Activated B cell treated with CpG ODN at 0.5 μM for 24 hours (primary cell): ENCODE measurements at regions not wholly inside any gene's neighbourhood (a gene's known extent, or its start where the extent isn't known, plus 50 kb on each side); places are given as distances from the start of the nearest gene placed in this dataset.

Experiments
- ATAC-seq: fragments of 200-7000 bp; cut with Tn5 transposase; one replicate; pipeline ENCODE4 v1.10.0; 2021; ENCODE audit warnings: low read depth, mild to moderate bottlenecking, moderate library complexity
- CTCF ChIA-PET: fragments of 350-600 bp; sonication (Branson Sonifier 250); formaldehyde crosslinking; loops from one replicate; lab custom pipeline; 2021; ENCODE audit warnings: antibody characterized with exemption; lab: Charles Lee
- POLR2A ChIA-PET: fragments of 350-600 bp; sonication (Branson Sonifier 250); formaldehyde crosslinking; loops from one replicate; lab custom pipeline; 2021; ENCODE audit warnings: antibody characterized with exemption; lab: Charles Lee
- DNase-seq: peaks from one replicate; pipeline ENCODE4 v3.0.0; 2022
- H3K27ac Mint-ChIP-seq: one replicate; pipeline ENCODE4 v1.8.0; 2020; ENCODE audit warnings: mixed read lengths
- H3K27me3 Mint-ChIP-seq: one replicate; pipeline ENCODE4 v1.8.0; 2021; ENCODE audit warnings: mixed read lengths
- H3K36me3 Mint-ChIP-seq: one replicate; pipeline ENCODE4 v1.8.0; 2021; ENCODE audit warnings: low read depth, mixed read lengths
- H3K4me1 Mint-ChIP-seq: one replicate; pipeline ENCODE4 v1.8.0; 2021; ENCODE audit warnings: mixed read lengths
- H3K4me3 Mint-ChIP-seq: one replicate; pipeline ENCODE4 v1.8.0; 2020; ENCODE audit warnings: mild to moderate bottlenecking, mixed read lengths
- H3K9me3 Mint-ChIP-seq: one replicate; pipeline ENCODE4 v1.8.0; 2020; ENCODE audit warnings: mixed read lengths
- intact Hi-C: fragments of 100-400 bp; cut with micrococcal nuclease; formaldehyde crosslinking; loops from one replicate; pipeline ENCODE4 v1.15.1; 2024
- TF ChIP-seq, protein P1 (sequence below): fragments of 200-600 bp; IDR thresholded peaks from one replicate; pipeline ENCODE4 v1.8.0; 2022; ENCODE audit warnings: antibody characterized with exemption, mild to moderate bottlenecking

- no peak for DNase-seq
- no peak overlapping the region for H3K4me3 Mint-ChIP-seq
- TF ChIP-seq, protein P1, sequence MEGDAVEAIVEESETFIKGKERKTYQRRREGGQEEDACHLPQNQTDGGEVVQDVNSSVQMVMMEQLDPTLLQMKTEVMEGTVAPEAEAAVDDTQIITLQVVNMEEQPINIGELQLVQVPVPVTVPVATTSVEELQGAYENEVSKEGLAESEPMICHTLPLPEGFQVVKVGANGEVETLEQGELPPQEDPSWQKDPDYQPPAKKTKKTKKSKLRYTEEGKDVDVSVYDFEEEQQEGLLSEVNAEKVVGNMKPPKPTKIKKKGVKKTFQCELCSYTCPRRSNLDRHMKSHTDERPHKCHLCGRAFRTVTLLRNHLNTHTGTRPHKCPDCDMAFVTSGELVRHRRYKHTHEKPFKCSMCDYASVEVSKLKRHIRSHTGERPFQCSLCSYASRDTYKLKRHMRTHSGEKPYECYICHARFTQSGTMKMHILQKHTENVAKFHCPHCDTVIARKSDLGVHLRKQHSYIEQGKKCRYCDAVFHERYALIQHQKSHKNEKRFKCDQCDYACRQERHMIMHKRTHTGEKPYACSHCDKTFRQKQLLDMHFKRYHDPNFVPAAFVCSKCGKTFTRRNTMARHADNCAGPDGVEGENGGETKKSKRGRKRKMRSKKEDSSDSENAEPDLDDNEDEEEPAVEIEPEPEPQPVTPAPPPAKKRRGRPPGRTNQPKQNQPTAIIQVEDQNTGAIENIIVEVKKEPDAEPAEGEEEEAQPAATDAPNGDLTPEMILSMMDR: no peak
- POLR2A ChIA-PET: no interaction called here
- intact Hi-C loops: no loop called here
- H3K27me3 Mint-ChIP-seq: no peaks in the 10 kb centered on the region
- H3K9me3 Mint-ChIP-seq: no peaks in the 10 kb centered on the region
- H3K36me3 Mint-ChIP-seq: no peaks in the 10 kb centered on the region
- ATAC-seq: no peak
- no peak overlapping the region for H3K27ac Mint-ChIP-seq
- H3K4me1 Mint-ChIP-seq: no peaks in the 10 kb centered on the region
- CTCF ChIA-PET: no interaction called here
Observed at GRCh38 chr3:147619921-147620560, 210.9 kb downstream of the ZIC1 start.

DNA sequence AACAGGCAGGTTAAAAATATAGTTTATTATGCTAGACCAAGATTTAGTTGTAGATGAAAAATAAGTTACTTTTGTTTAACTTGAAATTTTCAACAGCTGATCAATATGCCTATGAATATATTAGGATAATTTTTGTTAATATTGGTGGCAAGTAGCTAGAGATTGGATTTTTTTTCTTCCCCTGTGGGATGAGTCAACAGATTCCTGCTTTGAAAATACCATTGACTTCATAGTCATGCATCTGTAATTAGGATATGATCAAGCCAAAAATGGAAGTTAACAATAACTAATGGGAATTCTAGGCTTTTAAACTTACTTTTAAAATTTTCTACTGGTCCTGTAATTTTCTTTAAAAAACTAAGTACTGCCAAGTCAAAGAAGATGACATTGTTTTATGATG is 211.7 kb downstream of the ZIC1 start:
- DNase-seq (no peak), ATAC-seq (no peak)
- CTCF ChIA-PET: no interaction called here
- H3K27ac Mint-ChIP-seq: no peak overlapping the region
- TF ChIP-seq, protein P1: no peak
- H3K4me1 Mint-ChIP-seq: no peaks in the 10 kb centered on the region
- intact Hi-C loops: no loop called here
- no peaks in the 10 kb centered on the region for H3K9me3 Mint-ChIP-seq
- POLR2A ChIA-PET: no interaction called here
- H3K36me3 Mint-ChIP-seq: no peaks in the 10 kb centered on the region
- no peaks in the 10 kb centered on the region for H3K27me3 Mint-ChIP-seq
- no peak overlapping the region for H3K4me3 Mint-ChIP-seq

DNA sequence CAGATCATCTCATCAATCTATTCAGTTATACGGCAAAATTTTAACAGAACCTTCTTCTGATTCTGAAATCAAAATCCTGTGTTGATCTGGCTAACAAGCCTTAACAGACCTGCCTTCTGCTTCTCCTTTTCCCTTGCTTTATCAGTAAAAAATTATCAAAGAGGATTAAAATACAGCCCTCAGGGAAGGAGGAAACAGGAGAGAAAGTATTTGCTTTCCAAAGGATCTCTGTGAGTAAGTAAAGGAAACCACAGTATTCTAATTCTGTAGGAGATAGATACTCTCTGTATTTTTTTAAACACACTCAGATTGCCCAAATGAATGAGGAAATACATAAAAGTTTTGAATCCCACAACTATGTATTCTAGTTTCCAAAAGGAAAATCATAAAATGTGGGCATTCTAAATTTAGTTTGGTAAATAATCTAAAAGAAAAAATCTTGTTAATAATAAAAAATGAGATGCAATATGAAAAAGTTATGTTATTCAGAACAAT is 221.8 kb downstream of the ZIC1 start:
- Mint-ChIP-seq H3K36me3 (no peaks in the 10 kb centered on the region), H3K4me3 (no peak overlapping the region), H3K4me1 (no peaks in the 10 kb centered on the region), H3K27me3 (no peaks in the 10 kb centered on the region), H3K27ac (no peak overlapping the region), H3K9me3 (peaks cover 12% of the 10 kb centered on the region)
- TF ChIP-seq, protein P1: no peak
- ChIA-PET CTCF (no interaction called here), POLR2A (no interaction called here)
- DNase-seq (no peak), ATAC-seq (no peak)
- intact Hi-C loops: no loop called here

GRCh38 chr3:147640781-147641180 is 231.6 kb downstream of the ZIC1 start:
- ATAC-seq (no peak), DNase-seq (no peak)
- POLR2A ChIA-PET: no interaction called here
- no peak overlapping the region for H3K4me3 Mint-ChIP-seq
- no peak overlapping the region for H3K27ac Mint-ChIP-seq
- no peaks in the 10 kb centered on the region for H3K27me3 Mint-ChIP-seq
- TF ChIP-seq, protein P1: no peak
- intact Hi-C loops: no loop called here
- H3K9me3 Mint-ChIP-seq: peaks cover 20% of the 10 kb centered on the region
- CTCF ChIA-PET: no interaction called here
- H3K36me3 Mint-ChIP-seq: no peaks in the 10 kb centered on the region
- H3K4me1 Mint-ChIP-seq: no peaks in the 10 kb centered on the region

DNA sequence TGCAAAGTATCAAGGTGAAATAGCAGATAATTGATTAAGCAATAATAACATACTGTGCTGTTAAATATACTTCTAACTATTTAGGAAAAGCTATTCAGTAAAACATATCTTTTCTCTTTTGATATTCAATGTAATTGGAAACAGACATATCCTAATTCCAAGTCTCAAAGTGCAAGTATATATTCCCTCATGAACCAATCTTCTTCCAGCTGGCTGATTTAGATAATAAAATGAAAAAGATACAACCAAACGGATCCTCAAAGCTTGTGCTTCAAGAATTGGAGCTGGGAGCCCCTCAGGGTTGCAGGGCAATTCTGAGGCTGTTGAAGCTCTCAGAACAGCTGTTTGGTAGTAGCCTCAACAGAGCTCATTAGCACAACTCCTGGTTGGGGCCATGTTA is 236.6 kb downstream of the ZIC1 start:
- H3K4me3 Mint-ChIP-seq: no peak overlapping the region
- no peaks in the 10 kb centered on the region for H3K36me3 Mint-ChIP-seq
- no peaks in the 10 kb centered on the region for H3K4me1 Mint-ChIP-seq
- no peak overlapping the region for H3K27ac Mint-ChIP-seq
- intact Hi-C loops: no loop called here
- ChIA-PET POLR2A (no interaction called here), CTCF (no interaction called here)
- peaks cover 1% of the 10 kb centered on the region for H3K9me3 Mint-ChIP-seq
- ATAC-seq (no peak), DNase-seq (no peak)
- TF ChIP-seq, protein P1: no peak
- no peaks in the 10 kb centered on the region for H3K27me3 Mint-ChIP-seq
